GM12874 (cell line): ENCODE measurements at regions not wholly inside any gene's neighbourhood (a gene's known extent, or its start where the extent isn't known, plus 50 kb on each side); places are given as distances from the start of the nearest gene placed in this dataset.

Source experiments
- TF ChIP-seq, protein P1 (sequence below): IDR thresholded peaks from 2 replicates; pipeline ENCODE4 v1.5.1; 2011; ENCODE audit warnings: low read depth, mild to moderate bottlenecking, control low read depth, low read length, moderate library complexity; ENCODE audit not compliant: insufficient read depth

- TF ChIP-seq, protein P1, sequence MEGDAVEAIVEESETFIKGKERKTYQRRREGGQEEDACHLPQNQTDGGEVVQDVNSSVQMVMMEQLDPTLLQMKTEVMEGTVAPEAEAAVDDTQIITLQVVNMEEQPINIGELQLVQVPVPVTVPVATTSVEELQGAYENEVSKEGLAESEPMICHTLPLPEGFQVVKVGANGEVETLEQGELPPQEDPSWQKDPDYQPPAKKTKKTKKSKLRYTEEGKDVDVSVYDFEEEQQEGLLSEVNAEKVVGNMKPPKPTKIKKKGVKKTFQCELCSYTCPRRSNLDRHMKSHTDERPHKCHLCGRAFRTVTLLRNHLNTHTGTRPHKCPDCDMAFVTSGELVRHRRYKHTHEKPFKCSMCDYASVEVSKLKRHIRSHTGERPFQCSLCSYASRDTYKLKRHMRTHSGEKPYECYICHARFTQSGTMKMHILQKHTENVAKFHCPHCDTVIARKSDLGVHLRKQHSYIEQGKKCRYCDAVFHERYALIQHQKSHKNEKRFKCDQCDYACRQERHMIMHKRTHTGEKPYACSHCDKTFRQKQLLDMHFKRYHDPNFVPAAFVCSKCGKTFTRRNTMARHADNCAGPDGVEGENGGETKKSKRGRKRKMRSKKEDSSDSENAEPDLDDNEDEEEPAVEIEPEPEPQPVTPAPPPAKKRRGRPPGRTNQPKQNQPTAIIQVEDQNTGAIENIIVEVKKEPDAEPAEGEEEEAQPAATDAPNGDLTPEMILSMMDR = no peak
These were observed 140.6 kb upstream of the TMEM168 start for GRCh38 chr7:112930787-112931186.

GRCh38 chr7:112929421-112929820 lies 139.2 kb upstream of the TMEM168 start:
- TF ChIP-seq, protein P1 = no peak

DNA sequence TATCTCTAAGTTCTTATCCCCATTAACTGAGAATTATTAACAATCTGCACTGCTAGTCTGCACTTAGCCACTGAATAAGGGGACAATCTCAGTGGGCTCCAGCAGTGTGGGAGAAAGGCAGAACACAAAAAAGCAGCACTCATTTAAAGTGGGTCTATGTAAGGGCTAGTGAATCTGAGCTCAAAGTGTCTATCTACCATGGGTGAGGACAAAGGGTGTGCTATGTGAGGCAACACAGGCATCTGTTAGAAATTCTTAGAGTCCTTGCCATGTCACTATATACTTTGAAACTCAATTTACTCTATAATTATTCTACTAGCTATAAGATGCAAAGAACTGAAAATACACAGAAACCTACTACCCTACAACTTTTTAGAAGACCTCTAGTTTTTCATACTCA lies 135.8 kb upstream of the TMEM168 start:
- TF ChIP-seq, protein P1 = no peak

DNA sequence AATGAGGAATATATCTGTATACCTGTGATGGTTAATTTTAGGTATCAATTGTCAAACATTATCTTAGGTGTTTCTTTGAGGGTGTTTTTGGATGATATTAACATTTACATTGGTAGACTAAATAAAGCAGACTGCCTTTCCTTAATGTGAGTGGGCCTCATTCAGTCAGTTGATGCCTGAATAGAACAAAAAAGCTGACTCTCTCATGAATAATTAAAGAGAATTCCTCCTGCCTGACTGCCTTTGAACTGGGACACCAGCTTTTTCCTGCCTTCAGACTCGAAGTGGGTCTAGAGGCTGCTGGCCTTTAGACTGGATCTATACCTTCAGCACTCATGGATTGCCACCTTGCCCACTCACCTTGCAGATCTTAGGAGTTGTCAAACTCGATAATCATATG lies 117.9 kb upstream of the TMEM168 start:
- TF ChIP-seq, protein P1 = no peak

DNA sequence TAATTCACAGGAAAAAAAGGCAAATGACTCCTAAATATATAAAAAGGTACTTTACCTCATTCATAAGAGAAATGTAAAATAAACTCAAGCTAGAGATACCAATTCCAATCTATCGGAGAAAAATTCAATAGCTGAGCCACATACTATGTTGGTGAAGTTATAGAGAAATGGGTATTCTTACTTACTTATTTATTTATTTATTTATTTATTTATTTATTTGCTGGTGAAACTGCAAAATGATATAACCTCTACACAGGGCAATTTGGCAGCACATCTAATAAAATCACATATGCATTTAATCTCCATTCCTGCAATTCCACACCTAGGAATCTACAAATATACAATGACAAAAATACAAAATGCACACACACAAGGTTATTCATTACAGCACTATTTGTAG lies 117.5 kb upstream of the TMEM168 start:
- TF ChIP-seq, protein P1 = no peak

GRCh38 chr7:112905950-112906349 lies 115.8 kb upstream of the TMEM168 start:
- TF ChIP-seq, protein P1 = no peak

DNA sequence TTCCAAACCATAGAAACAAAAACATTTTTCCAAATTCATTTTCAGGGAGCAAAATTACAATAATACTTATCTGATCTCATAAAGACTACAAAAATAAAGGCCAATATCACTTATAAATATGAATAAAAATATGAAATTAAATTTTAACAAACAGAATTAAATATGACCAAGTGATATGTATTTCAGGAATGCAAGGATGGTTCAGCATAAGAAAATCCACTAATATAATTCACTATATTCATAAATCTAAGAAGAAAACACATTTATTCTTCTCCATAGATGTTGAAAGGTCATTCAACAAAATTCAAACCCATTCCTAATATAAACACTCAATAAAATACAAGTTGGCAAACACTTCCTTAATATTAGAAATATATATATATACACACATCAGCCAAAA lies 115.2 kb upstream of the TMEM168 start:
- TF ChIP-seq, protein P1 = no peak
